Activated effector memory CD4-positive, alpha-beta T cell treated with anti-CD3 and anti-CD28 coated beads, Interleukin-2, amount 50 U/mL, for 16 hours (primary cell): ENCODE measurements at regions not wholly inside any gene's neighbourhood (a gene's known extent, or its start where the extent isn't known, plus 50 kb on each side); places are given as distances from the start of the nearest gene placed in this dataset.
"Not testable (repeated sequence)": the region's sequence is repeated elsewhere in the genome, so short reads cannot be mapped to it uniquely, and the experiment has no call there.

Experiments used
- DNase-seq: peaks from one replicate; pipeline ENCODE4 v3.0.0-alpha.2; 2020

DNA sequence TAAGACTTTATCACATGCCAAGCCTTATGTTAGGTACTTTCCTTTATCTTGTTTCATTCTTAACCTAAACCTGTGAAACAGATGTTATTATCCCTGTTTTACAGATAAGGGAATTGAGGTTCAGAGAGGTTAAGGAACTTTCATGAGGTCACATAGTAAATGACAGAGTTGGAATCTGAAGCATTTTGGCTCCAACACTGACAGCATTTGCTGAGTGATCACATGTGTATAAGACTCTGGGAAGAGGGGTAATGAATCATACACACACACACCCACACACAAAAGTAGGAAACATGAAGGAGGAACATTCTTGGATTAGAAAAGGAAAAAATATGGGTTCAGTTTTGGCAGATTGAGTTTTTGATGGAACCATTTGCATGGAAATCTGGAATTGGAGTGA, 212.5 kb downstream of the GJA1 start:
- no peak for DNase-seq

- DNase-seq: no peak
Measured at GRCh38 chr6:121649951-121650350, 214.5 kb downstream of the GJA1 start.

DNA sequence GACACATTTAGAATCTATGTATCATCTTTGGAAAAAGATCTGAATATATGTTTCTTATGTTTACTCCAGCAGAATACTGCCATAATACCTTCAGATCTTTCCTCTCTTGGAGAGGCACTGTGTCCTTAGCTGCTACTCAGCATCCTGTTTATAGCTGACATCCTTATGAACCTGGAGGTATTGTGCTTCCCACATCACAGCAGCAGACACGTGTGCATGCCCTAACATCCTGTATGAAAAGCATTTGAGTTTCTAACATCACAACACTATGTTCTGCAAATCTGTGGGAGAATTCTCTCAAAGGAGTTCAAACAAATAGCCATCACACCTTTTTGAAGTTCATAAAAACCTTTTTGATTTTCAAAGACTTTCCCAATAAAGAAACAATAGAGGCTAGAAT, 216.0 kb downstream of the GJA1 start:
- no peak for DNase-seq

GRCh38 chr6:121652223-121652622, 216.8 kb downstream of the GJA1 start:
- no peak for DNase-seq

DNA sequence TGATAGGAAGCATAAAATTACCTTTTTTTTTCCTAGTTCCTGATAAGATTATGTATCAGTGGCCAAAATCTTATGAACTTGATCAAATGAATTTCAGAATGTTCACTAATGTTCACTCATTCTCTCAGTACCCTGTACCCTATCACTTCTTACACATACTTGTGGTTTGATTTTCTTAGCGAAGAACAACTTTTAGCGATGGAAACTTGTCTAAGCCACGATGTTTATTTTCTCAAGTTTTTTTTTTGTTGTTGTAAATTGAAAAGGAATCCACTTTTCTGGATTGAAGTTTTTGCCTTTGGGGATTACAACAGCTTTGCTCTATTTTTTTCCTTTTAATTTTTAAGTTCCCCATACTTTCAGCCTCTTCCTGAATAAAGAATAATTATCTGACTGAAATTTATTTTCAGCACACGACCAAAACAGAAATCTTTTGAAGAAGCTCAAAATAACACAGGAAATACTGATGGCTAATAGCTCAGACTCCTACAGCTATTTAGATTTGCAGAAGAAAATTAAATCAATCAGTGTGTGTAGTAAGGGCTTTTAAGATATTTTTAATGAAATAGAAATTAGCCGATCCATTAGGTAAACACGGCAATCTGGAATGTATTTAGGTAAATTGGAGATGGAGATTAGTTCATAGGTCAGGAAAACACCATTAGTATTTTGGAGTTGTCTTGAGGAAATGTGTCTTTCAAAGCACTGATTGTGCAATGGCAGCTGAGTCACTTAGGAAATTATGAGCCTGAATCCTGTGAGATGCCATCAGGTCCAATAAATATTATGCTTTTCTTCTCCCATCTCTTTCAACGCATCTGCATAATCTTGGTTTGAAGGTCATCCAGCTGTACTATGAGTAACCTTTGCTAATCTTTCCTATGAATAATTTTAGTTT, 217.5 kb downstream of the GJA1 start:
- no peak for DNase-seq

DNA sequence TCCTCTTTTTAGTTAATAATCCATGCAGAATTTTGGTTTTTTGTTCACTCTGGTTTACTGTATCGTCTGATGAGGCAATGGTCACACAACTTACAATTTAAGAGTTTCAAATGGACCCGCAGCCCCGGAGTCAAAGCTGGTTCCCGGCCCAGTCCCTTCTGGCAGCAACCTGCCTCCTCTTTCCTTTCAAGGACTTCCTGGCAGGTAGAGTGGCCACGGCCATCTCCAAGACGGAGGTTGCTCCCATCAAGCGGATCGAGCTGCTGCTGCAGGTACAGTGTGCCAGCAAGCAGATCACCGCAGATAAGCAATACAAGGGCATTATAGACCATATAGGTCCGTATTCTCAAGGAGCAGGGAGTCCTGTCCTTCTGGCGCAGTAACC, 218.2 kb downstream of the GJA1 start:
- DNase-seq: no peak

DNA sequence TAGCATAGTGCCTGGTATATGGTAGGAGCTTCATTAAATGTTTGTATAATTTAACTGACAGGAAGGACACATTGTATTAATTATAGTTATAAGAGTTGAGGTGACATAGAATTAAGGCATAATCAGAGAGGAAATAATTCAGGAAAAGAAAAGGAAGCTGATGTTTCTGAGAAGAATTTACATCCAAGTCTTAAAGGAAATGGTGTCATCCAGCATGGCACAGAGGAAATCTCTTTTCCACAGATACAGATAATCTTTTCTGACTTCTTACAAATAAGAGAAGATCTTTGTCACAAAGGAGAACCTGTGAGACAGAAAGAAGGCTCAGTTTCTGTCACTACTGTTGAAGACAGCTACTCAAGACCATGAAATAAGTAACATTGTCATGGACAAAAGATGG, 222.5 kb downstream of the GJA1 start:
- no peak for DNase-seq

DNA sequence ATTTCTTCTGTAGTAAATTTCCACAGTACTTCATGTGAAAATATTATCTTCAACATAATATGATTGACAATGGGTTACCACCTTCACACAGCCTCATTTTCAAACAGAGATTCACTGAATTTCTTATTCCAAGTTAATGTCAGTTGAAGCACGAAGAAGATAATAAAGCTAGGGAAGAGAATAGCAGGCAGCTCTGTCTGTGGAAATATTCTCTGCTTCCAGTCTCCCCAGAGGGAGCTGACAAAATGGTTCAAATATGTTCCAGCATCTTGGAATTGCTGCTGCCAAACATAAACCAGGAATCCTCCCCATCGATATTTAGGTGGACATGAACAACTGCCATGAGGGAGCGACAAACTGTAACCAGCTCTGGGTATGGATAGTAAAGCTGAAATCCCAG, 224.8 kb downstream of the GJA1 start:
- DNase-seq: no peak

DNA sequence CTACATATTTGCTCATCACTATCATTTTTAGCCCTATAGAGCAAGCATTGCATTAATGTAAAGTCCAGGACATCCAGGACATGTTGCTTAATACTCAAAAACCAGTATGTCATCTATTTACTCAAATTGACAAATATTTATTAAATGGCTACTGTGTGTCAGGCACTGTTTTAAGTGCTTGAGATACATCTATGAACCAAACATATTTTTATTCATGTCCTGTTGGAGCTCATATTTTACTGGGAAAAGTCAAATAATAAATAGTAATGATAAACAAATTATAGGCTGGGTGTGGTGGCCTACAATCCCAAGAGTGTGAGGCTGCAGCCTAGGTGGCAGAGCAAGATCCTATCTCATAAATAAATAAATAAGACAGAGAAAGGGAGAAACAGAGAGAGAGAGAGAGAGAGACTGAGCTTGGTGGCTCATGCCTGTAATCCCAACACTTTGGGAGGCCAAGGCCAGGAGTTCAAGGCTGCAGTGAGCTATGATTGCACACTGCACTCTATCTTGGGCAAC, 227.9 kb downstream of the GJA1 start:
- no peak for DNase-seq

GRCh38 chr6:121664158-121664557, 228.7 kb downstream of the GJA1 start:
- no peak for DNase-seq

- no peak for DNase-seq
Measured at GRCh38 chr6:121666814-121667213, 231.4 kb downstream of the GJA1 start.

DNA sequence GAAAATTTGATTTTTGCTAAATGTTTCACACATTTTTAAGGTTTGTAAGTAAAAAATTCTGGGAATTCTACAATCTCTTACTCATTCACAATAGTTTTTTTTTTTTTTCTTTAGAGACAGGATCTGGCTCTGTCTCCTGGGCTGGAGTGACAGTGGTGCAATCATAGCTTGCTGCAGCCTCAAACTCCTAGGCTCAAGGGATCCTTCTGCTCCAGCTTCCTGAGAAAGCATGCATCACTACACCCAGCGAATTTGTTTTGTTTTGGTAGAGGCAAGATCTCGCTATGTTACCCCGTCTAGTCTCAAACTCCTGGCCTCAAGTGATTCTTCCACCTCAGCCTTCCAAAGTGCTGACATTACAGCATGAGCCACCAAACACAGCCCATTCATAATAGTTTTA, 232.8 kb downstream of the GJA1 start:
- DNase-seq: no peak

- DNase-seq: no peak
Measured at GRCh38 chr6:121670511-121670910, 235.1 kb downstream of the GJA1 start.

DNA sequence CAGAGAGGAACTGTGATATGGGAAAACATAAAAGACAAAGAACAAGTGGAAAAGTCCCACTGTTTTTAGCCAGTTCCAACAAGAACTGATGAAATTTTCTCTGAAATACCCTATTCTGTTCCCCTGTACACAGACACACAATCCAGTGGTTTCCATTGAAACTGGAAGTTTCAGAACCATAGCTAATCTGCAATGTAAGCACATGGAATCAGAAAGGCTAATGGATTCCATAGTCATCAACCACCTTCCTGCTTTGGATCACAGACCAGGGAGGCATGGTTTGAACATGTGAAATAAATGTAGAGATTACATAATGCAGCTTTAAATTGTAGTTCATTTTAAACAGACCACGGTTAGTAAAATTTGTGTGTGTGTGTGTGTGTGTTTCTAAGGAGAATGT, 242.1 kb downstream of the GJA1 start:
- DNase-seq: no peak

- no peak for DNase-seq
Measured at GRCh38 chr6:121678245-121678644, 242.8 kb downstream of the GJA1 start.

GRCh38 chr6:121680058-121680457, 244.6 kb downstream of the GJA1 start:
- no peak for DNase-seq

DNA sequence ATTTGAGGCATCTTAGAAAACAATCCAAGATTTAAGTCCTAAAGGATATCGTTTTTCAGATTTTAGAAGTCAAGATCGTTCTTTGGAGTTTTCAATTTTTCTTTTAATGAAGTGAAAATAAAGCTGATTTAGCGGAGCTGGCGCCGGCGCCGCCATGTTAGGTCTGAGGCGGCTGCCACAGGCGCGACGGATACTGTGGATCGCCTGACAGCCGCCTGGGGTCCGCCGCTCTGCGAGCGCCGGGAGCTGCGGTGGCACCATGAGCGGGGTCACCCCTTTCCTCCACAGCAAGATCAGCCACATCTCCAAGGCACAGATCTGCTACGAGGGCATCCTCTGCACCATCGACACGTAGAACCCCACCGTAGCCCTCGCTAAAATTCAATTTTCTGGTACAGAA, 247.2 kb downstream of the GJA1 start:
- no peak for DNase-seq

DNA sequence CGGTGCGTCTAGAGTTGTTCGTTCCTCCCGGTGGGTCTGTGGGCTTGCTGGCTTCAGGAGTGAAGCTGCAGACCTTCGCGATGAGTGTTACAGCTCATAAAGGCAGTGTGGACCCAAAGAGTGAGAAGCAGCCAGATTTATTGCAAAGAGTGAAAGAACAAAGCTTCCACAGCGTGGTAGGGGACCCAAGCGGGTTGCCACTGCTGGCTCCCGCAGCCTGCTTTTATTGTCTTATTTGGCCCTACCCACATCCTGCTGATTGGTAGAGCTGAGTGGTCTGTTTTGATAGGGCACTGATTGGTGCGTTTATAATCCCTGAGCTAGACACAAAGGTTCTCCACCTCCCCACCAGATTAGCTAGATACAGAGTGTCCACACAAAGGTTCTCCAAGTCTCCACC, 250.4 kb downstream of the GJA1 start:
- not testable (repeated sequence) for DNase-seq

- peak; percentile 62 for DNase-seq
Measured at GRCh38 chr6:121686611-121687023, 251.2 kb downstream of the GJA1 start.

DNA sequence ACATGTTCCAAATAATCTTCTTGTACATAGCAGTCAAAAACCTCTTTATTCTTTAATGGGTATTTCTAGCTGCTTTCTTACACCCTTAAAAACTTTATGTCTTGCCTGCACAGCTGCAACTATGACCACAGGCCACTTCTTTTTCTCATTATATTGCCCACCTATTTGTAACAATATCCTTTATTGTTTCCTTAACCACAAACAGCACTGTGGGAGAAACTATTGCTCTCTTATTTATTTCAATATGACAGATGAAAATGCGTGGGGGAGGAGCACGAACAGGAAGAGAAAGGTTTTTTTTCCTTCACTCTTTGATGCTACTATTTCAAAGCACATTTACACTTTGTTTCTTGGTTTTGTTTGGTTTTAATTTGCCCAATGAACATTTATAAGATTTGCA, 253.5 kb downstream of the GJA1 start:
- DNase-seq: no peak

- no peak for DNase-seq
Measured at GRCh38 chr6:121691126-121691551, 255.7 kb downstream of the GJA1 start.

GRCh38 chr6:121694389-121694788, 258.9 kb downstream of the GJA1 start:
- DNase-seq: no peak

GRCh38 chr6:121694801-121695251, 259.4 kb downstream of the GJA1 start:
- DNase-seq: no peak

GRCh38 chr6:121695329-121695728, 259.9 kb downstream of the GJA1 start:
- no peak for DNase-seq

DNA sequence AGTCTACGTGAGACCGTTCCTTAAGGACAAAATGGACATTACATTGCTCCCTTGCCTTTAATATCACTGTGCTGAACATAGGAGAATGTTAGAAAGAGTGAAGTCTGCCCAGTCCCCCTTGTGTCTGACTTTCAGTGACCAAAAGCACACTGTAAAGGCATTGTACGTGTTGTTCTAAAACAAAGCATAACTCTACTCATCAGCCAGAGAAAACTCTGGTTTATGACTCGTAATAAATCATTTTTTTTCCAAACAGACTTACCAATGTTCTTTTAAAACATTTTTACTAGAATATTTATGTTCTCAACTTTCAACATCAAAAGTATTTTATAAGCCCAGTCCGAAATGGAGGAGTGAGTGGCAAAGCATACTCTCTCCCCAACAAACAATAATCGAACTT, 262.5 kb downstream of the GJA1 start:
- DNase-seq: no peak
